ENCODE measurements at regions not wholly inside any gene's neighbourhood (a gene's known extent, or its start where the extent isn't known, plus 50 kb on each side); places are given as distances from the start of the nearest gene placed in this dataset.
"Not testable (repeated sequence)": the region's sequence is repeated elsewhere in the genome, so short reads cannot be mapped to it uniquely, and the experiment has no call there.

GRCh38 chr10:117777222-117777621, 234.7 kb downstream of the EMX2 start:
- DNase-seq (ENCODE audit: low spot score in 2 of 2); H3K4me3 Mint-ChIP-seq; H3K36me3 Mint-ChIP-seq (ENCODE audit: insufficient read depth); H3K4me1 Mint-ChIP-seq; H3K27me3 Mint-ChIP-seq; H3K27ac Mint-ChIP-seq (ENCODE audit: low read depth); H3K9me3 Mint-ChIP-seq; ATAC-seq (replicated peaks; ENCODE audit: extremely low read depth, poor library complexity, severe bottlenecking): not testable (repeated sequence)

- Mint-ChIP-seq H3K4me1 (no peaks in the 10 kb centered on the region), H3K27ac (ENCODE audit: low read depth) (no peak overlapping the region), H3K27me3 (no peaks in the 10 kb centered on the region), H3K4me3 (no peak overlapping the region), H3K36me3 (ENCODE audit: insufficient read depth) (no peaks in the 10 kb centered on the region), H3K9me3 (no peaks in the 10 kb centered on the region)
- ATAC-seq (replicated peaks; ENCODE audit: extremely low read depth, poor library complexity, severe bottlenecking) (no peak), DNase-seq (ENCODE audit: low spot score in 2 of 2) (no peak)
These were observed 235.7 kb downstream of the EMX2 start for GRCh38 chr10:117778241-117778640.

GRCh38 chr10:117780411-117780810, 237.9 kb downstream of the EMX2 start:
- no peak overlapping the region for H3K27ac Mint-ChIP-seq (ENCODE audit: low read depth)
- no peak overlapping the region for H3K4me3 Mint-ChIP-seq
- H3K36me3 Mint-ChIP-seq (ENCODE audit: insufficient read depth), result no peaks in the 10 kb centered on the region
- ATAC-seq (replicated peaks; ENCODE audit: extremely low read depth, poor library complexity, severe bottlenecking), result no peak
- no peaks in the 10 kb centered on the region for H3K27me3 Mint-ChIP-seq
- no peak for DNase-seq (ENCODE audit: low spot score in 2 of 2)
- H3K4me1 Mint-ChIP-seq, result no peaks in the 10 kb centered on the region
- no peaks in the 10 kb centered on the region for H3K9me3 Mint-ChIP-seq

GRCh38 chr10:117781216-117781831, 238.8 kb downstream of the EMX2 start:
- no peaks in the 10 kb centered on the region for H3K4me1 Mint-ChIP-seq
- H3K4me3 Mint-ChIP-seq, result no peak overlapping the region

GRCh38 chr10:117782276-117782675, 239.7 kb downstream of the EMX2 start:
- no peaks in the 10 kb centered on the region for H3K9me3 Mint-ChIP-seq
- H3K36me3 Mint-ChIP-seq (ENCODE audit: insufficient read depth), result no peaks in the 10 kb centered on the region
- no peak overlapping the region for H3K4me3 Mint-ChIP-seq
- H3K4me1 Mint-ChIP-seq, result no peaks in the 10 kb centered on the region
- DNase-seq (ENCODE audit: low spot score in 2 of 2) (no peak), ATAC-seq (replicated peaks; ENCODE audit: extremely low read depth, poor library complexity, severe bottlenecking) (no peak)
- peaks cover 6% of the 10 kb centered on the region for H3K27me3 Mint-ChIP-seq
- H3K27ac Mint-ChIP-seq (ENCODE audit: low read depth), result no peak overlapping the region

More at GRCh38 chr10:117781216-117781831, 238.8 kb downstream of the EMX2 start:
- Mint-ChIP-seq H3K27me3 (peaks cover 2% of the 10 kb centered on the region), H3K36me3 (ENCODE audit: insufficient read depth) (no peaks in the 10 kb centered on the region), H3K27ac (ENCODE audit: low read depth) (no peak overlapping the region), H3K9me3 (no peaks in the 10 kb centered on the region)
- DNase-seq (ENCODE audit: low spot score in 2 of 2), result no peak
- ATAC-seq (replicated peaks; ENCODE audit: extremely low read depth, poor library complexity, severe bottlenecking), result no peak

GRCh38 chr10:117783698-117784395, 241.3 kb downstream of the EMX2 start:
- DNase-seq (ENCODE audit: low spot score in 2 of 2), result no peak
- H3K27me3 Mint-ChIP-seq, result peaks cover 6% of the 10 kb centered on the region
- no peaks in the 10 kb centered on the region for H3K4me1 Mint-ChIP-seq
- H3K36me3 Mint-ChIP-seq (ENCODE audit: insufficient read depth), result no peaks in the 10 kb centered on the region
- ATAC-seq (replicated peaks; ENCODE audit: extremely low read depth, poor library complexity, severe bottlenecking), result no peak
- no peak overlapping the region for H3K4me3 Mint-ChIP-seq
- no peak overlapping the region for H3K27ac Mint-ChIP-seq (ENCODE audit: low read depth)
- H3K9me3 Mint-ChIP-seq, result no peaks in the 10 kb centered on the region

GRCh38 chr10:117784776-117785175, 242.2 kb downstream of the EMX2 start:
- DNase-seq (ENCODE audit: low spot score in 2 of 2), result no peak
- Mint-ChIP-seq H3K36me3 (ENCODE audit: insufficient read depth) (no peaks in the 10 kb centered on the region), H3K27me3 (peaks cover 6% of the 10 kb centered on the region), H3K27ac (ENCODE audit: low read depth) (no peak overlapping the region), H3K9me3 (no peaks in the 10 kb centered on the region), H3K4me1 (no peaks in the 10 kb centered on the region), H3K4me3 (no peak overlapping the region)
- no peak for ATAC-seq (replicated peaks; ENCODE audit: extremely low read depth, poor library complexity, severe bottlenecking)

GRCh38 chr10:117788911-117789310, 246.4 kb downstream of the EMX2 start:
- Mint-ChIP-seq H3K9me3 (no peaks in the 10 kb centered on the region), H3K27me3 (peaks cover 6% of the 10 kb centered on the region), H3K4me3 (no peak overlapping the region), H3K36me3 (ENCODE audit: insufficient read depth) (no peaks in the 10 kb centered on the region), H3K4me1 (no peaks in the 10 kb centered on the region), H3K27ac (ENCODE audit: low read depth) (no peak overlapping the region)
- no peak for DNase-seq (ENCODE audit: low spot score in 2 of 2)
- ATAC-seq (replicated peaks; ENCODE audit: extremely low read depth, poor library complexity, severe bottlenecking), result no peak

GRCh38 chr10:117790179-117790578, 247.6 kb downstream of the EMX2 start:
- Mint-ChIP-seq H3K9me3 (no peaks in the 10 kb centered on the region), H3K4me1 (no peaks in the 10 kb centered on the region), H3K36me3 (ENCODE audit: insufficient read depth) (no peaks in the 10 kb centered on the region), H3K27me3 (peaks cover 6% of the 10 kb centered on the region), H3K27ac (ENCODE audit: low read depth) (no peak overlapping the region), H3K4me3 (no peak overlapping the region)
- no peak for DNase-seq (ENCODE audit: low spot score in 2 of 2)
- ATAC-seq (replicated peaks; ENCODE audit: extremely low read depth, poor library complexity, severe bottlenecking), result no peak

GRCh38 chr10:117790621-117791020, 248.1 kb downstream of the EMX2 start:
- H3K27ac Mint-ChIP-seq (ENCODE audit: low read depth), result no peak overlapping the region
- H3K27me3 Mint-ChIP-seq, result peaks cover 6% of the 10 kb centered on the region
- no peak for DNase-seq (ENCODE audit: low spot score in 2 of 2)
- no peaks in the 10 kb centered on the region for H3K36me3 Mint-ChIP-seq (ENCODE audit: insufficient read depth)
- H3K4me1 Mint-ChIP-seq, result no peaks in the 10 kb centered on the region
- H3K4me3 Mint-ChIP-seq, result no peak overlapping the region
- no peaks in the 10 kb centered on the region for H3K9me3 Mint-ChIP-seq
- ATAC-seq (replicated peaks; ENCODE audit: extremely low read depth, poor library complexity, severe bottlenecking), result no peak

- DNase-seq (ENCODE audit: low spot score in 2 of 2), result no peak
These were observed 249.7 kb downstream of the EMX2 start for GRCh38 chr10:117792214-117792613.

GRCh38 chr10:117796130-117796745, 250.5 kb downstream of the RAB11FIP2 start:
- no peak overlapping the region for H3K4me3 Mint-ChIP-seq
- ATAC-seq (replicated peaks; ENCODE audit: extremely low read depth, poor library complexity, severe bottlenecking) (no peak), DNase-seq (ENCODE audit: low spot score in 2 of 2) (no peak)
- no peaks in the 10 kb centered on the region for H3K4me1 Mint-ChIP-seq
- no peak overlapping the region for H3K27ac Mint-ChIP-seq (ENCODE audit: low read depth)
- no peaks in the 10 kb centered on the region for H3K27me3 Mint-ChIP-seq
- no peaks in the 10 kb centered on the region for H3K36me3 Mint-ChIP-seq (ENCODE audit: insufficient read depth)
- H3K9me3 Mint-ChIP-seq, result no peaks in the 10 kb centered on the region

More at GRCh38 chr10:117792214-117792613, 249.7 kb downstream of the EMX2 start:
- no peak for ATAC-seq (replicated peaks; ENCODE audit: extremely low read depth, poor library complexity, severe bottlenecking)
- Mint-ChIP-seq H3K36me3 (ENCODE audit: insufficient read depth) (no peaks in the 10 kb centered on the region), H3K27ac (ENCODE audit: low read depth) (no peak overlapping the region), H3K27me3 (no peaks in the 10 kb centered on the region), H3K4me1 (no peaks in the 10 kb centered on the region), H3K4me3 (no peak overlapping the region), H3K9me3 (no peaks in the 10 kb centered on the region)

GRCh38 chr10:117797296-117797695, 249.4 kb downstream of the RAB11FIP2 start:
- H3K4me1 Mint-ChIP-seq, result no peaks in the 10 kb centered on the region
- ATAC-seq (replicated peaks; ENCODE audit: extremely low read depth, poor library complexity, severe bottlenecking) (no peak), DNase-seq (ENCODE audit: low spot score in 2 of 2) (no peak)
- H3K27ac Mint-ChIP-seq (ENCODE audit: low read depth), result no peak overlapping the region
- H3K27me3 Mint-ChIP-seq, result peaks cover 8% of the 10 kb centered on the region
- no peak overlapping the region for H3K4me3 Mint-ChIP-seq
- H3K9me3 Mint-ChIP-seq, result no peaks in the 10 kb centered on the region
- H3K36me3 Mint-ChIP-seq (ENCODE audit: insufficient read depth), result no peaks in the 10 kb centered on the region

All from central memory CD8-positive, alpha-beta T cell (primary cell).